Ascending aorta (tissue), 2 donors: ENCODE measurements at regions not wholly inside any gene's neighbourhood (a gene's known extent, or its start where the extent isn't known, plus 50 kb on each side); places are given as distances from the start of the nearest gene placed in this dataset.

Experiments used
- DNase-seq, 2 donors: peaks; one replicate each; pipeline ENCODE4 v3.0.0-alpha.2; 2019; ENCODE audit warnings: low spot score in 2 of 2
- H3K27ac ChIP-seq, 2 donors: fragments of 200-600 bp; sonication (generic); one replicate each; pipeline ENCODE4 v1.5.1; 2016 to 2017; ENCODE audit warnings: mild to moderate bottlenecking in 1 of 2
- H3K27me3 ChIP-seq: fragments of 200-600 bp; sonication (generic); one replicate; pipeline ENCODE4 v1.5.1; 2017
- H3K36me3 ChIP-seq, 2 donors: fragments of 200-600 bp; sonication (generic); one replicate each; pipeline ENCODE4 v1.5.1; 2016
- H3K4me1 ChIP-seq, 2 donors: fragments of 200-600 bp; sonication (generic); one replicate each; pipeline ENCODE4 v1.5.1; 2016 to 2017; ENCODE audit warnings: mild to moderate bottlenecking in 1 of 2
- H3K4me3 ChIP-seq, 2 donors: fragments of 200-600 bp; sonication (generic); one replicate each; pipeline ENCODE4 v1.5.1; 2016 to 2017; ENCODE audit warnings: mild to moderate bottlenecking in 1 of 2
- H3K9me3 ChIP-seq, 2 donors: fragments of 200-600 bp; sonication (generic); one replicate each; pipeline ENCODE4 v1.5.1; 2016
- intact Hi-C: fragments of 100-400 bp; cut with DNase I; formaldehyde crosslinking; loops from one replicate; pipeline ENCODE4 v1.15.1; 2023
- TF ChIP-seq, protein P1 (sequence below), 3 experiments: fragments of 200-600 bp in 2 of 3; fragments of 450-650 bp in 1 of 3; sonication (generic) in 2 of 3; IDR thresholded peaks; one replicate each; pipeline ENCODE4 v1.5.1; 2016 to 2019; ENCODE audit warnings: antibody characterized with exemption in 3 of 3, mild to moderate bottlenecking in 1 of 3, moderate library complexity in 1 of 3

DNA sequence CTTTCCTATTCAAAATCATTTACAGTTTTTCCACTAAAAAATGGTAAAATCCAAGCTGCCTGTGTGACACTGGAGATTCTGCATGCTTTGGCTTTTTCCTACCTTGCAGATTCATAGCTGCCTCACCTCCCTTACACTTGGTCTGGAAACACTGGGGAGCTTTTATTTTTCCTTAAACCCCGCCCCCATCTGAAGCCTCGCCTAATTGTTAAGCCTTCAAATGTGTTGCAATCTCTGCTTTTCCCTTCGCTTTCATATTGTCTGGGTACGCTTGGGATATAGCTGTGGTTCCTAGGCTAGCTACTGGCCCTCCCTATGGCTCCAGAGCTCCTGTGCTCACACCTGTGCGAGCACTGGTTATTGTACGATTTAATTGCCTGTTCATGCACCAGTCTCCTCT, 942.4 kb upstream of the GYPC start:
- no peak for DNase-seq
- no peaks in the 10 kb centered on the region for H3K27me3 ChIP-seq
- H3K4me1 ChIP-seq, result no peaks in the 10 kb centered on the region
- no peak overlapping the region for H3K4me3 ChIP-seq
- TF ChIP-seq, protein P1, sequence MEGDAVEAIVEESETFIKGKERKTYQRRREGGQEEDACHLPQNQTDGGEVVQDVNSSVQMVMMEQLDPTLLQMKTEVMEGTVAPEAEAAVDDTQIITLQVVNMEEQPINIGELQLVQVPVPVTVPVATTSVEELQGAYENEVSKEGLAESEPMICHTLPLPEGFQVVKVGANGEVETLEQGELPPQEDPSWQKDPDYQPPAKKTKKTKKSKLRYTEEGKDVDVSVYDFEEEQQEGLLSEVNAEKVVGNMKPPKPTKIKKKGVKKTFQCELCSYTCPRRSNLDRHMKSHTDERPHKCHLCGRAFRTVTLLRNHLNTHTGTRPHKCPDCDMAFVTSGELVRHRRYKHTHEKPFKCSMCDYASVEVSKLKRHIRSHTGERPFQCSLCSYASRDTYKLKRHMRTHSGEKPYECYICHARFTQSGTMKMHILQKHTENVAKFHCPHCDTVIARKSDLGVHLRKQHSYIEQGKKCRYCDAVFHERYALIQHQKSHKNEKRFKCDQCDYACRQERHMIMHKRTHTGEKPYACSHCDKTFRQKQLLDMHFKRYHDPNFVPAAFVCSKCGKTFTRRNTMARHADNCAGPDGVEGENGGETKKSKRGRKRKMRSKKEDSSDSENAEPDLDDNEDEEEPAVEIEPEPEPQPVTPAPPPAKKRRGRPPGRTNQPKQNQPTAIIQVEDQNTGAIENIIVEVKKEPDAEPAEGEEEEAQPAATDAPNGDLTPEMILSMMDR (IDR thresholded peaks at IDR 0.05), result no peak
- intact Hi-C loops, result no loop called here
- no peak overlapping the region for H3K27ac ChIP-seq
- no peaks in the 10 kb centered on the region for H3K9me3 ChIP-seq
- H3K36me3 ChIP-seq, result no peaks in the 10 kb centered on the region

DNA sequence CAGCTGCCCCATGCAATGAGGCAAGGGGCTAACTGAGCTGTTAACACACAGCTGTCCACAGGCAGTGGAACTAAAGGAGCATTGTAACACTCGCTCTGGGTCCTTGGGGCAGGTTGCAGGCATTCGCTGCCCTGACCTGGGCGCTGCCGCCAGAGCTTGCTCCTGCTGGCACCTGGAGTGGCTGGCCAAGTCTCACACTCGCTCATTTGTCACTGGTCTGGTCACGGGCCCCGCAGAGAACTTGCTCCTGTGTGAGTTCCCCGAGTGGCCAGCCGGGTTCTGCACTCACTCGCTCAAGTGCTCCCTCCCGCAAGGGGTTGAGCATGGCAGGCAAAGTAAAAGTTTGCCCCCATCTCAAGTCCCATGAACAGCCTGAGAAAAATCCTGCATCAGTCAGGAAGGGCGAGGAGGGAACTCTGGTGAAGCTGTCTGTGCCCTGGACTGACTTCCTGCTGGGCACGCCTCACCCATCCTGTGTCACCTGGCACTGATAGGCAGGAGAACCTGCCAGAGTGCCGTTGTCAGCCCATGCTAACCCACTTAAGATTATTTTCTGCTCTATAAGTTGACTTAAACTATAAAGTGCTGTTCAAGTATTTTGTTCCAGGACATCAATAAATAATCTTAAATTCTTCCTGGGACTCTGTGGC, 934.8 kb upstream of the GYPC start:
- Histone ChIP-seq H3K4me3 (no peak overlapping the region), H3K27ac (no peak overlapping the region), H3K4me1 (no peaks in the 10 kb centered on the region), H3K9me3 (no peaks in the 10 kb centered on the region), H3K36me3 (no peaks in the 10 kb centered on the region), H3K27me3 (no peaks in the 10 kb centered on the region)
- intact Hi-C loops, result no loop called here
- DNase-seq, result no peak
- TF ChIP-seq, protein P1 (IDR thresholded peaks at IDR 0.05), result no peak

DNA sequence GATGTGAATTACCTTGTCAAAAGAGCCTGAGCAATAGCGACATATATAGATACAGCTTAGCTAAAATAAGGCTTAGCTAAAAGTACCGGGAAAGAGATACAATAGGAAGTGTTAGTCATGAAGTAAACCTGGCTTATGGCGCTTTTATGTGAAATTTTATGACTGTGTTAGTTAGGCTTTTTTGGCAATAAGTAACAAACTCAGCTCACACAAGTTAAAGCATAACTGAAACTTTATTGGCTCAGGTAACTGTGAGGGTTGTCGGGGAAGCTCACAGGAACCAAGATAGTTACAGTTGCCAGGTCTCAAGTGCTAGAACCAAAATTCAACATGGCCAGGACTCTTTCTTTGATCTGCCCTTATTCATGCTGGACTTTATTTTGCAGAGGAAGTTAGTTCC, 925.0 kb upstream of the GYPC start:
- no peaks in the 10 kb centered on the region for H3K36me3 ChIP-seq
- TF ChIP-seq, protein P1 (IDR thresholded peaks at IDR 0.05), result no peak
- H3K9me3 ChIP-seq, result no peaks in the 10 kb centered on the region
- DNase-seq, result no peak
- intact Hi-C loops, result no loop called here
- H3K4me1 ChIP-seq, result no peaks in the 10 kb centered on the region
- H3K27ac ChIP-seq, result no peak overlapping the region
- no peak overlapping the region for H3K4me3 ChIP-seq
- H3K27me3 ChIP-seq, result no peaks in the 10 kb centered on the region

DNA sequence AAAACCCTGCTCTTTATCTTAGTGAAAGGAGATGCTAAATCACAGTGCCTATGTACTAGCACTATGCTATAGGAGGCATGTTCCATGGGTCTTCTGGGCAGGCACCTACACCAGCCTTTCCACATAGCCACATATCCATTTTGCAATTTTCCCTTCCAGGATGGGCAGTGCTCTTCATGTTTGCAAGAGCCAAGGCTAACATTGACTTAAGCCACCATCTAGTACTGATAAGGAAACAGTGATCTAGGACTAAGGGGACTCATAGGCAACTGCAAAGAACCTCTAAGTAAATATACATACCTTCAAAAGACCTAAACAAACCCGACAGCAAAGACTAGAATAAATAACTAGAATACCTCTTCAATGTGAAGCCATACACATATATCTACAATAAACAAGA, 919.7 kb upstream of the GYPC start:
- TF ChIP-seq, protein P1 (IDR thresholded peaks at IDR 0.05), result no peak
- Histone ChIP-seq H3K36me3 (no peaks in the 10 kb centered on the region), H3K9me3 (peaks cover 0 to 7% of the 10 kb centered on the region in 2 donors), H3K4me1 (no peaks in the 10 kb centered on the region), H3K27ac (no peak overlapping the region), H3K27me3 (no peaks in the 10 kb centered on the region), H3K4me3 (no peak overlapping the region)
- DNase-seq, result no peak
- intact Hi-C loops, result no loop called here

DNA sequence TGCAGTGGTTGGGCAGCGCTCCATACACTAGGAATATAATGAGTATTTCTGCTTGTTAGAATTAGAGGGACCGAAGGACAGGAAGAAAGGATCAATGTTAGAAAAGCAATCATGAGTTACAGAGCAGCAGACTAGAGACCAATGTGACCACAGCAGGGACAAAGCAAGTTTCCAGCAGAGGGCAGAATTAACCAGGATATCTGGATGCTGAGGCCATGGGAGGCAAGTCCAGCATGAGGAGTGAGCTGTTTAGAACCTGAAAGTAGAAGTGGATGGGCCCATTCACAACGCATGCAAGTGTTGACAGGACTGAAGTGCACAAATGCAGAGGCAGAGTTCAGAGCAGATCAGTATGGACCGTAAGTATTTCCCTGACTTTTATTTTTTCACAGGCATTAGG, 910.4 kb upstream of the GYPC start:
- TF ChIP-seq, protein P1 (IDR thresholded peaks at IDR 0.05), result no peak
- Histone ChIP-seq H3K4me3 (no peak overlapping the region), H3K27me3 (no peaks in the 10 kb centered on the region), H3K9me3 (no peaks in the 10 kb centered on the region), H3K36me3 (no peaks in the 10 kb centered on the region), H3K27ac (no peak overlapping the region), H3K4me1 (no peaks in the 10 kb centered on the region)
- DNase-seq, result no peak
- intact Hi-C loops, result no loop called here
